ENCODE measurements at regions not wholly inside any gene's neighbourhood (a gene's known extent, or its start where the extent isn't known, plus 50 kb on each side); places are given as distances from the start of the nearest gene placed in this dataset.

DNA sequence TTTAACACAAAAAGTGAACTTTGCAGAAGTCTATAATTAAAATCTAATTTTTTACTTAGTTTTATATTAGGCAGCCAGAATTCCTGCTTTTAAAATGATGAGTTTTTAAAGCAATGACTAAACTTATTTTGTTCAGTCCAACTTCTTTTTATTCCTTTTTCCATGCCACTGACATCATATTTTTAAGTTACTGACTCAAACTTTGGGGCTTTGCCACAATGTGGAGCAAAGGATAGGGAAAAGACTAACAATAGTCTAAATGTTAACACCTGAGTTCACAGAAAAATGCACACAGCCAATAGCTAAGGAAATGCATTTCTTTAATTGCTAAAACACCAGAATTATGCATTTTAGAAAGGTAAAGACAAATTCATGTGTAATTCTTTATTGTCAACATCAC, 647.6 kb upstream of the DPPA4 start:
- TF ChIP-seq, protein P1, sequence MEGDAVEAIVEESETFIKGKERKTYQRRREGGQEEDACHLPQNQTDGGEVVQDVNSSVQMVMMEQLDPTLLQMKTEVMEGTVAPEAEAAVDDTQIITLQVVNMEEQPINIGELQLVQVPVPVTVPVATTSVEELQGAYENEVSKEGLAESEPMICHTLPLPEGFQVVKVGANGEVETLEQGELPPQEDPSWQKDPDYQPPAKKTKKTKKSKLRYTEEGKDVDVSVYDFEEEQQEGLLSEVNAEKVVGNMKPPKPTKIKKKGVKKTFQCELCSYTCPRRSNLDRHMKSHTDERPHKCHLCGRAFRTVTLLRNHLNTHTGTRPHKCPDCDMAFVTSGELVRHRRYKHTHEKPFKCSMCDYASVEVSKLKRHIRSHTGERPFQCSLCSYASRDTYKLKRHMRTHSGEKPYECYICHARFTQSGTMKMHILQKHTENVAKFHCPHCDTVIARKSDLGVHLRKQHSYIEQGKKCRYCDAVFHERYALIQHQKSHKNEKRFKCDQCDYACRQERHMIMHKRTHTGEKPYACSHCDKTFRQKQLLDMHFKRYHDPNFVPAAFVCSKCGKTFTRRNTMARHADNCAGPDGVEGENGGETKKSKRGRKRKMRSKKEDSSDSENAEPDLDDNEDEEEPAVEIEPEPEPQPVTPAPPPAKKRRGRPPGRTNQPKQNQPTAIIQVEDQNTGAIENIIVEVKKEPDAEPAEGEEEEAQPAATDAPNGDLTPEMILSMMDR (IDR thresholded peaks at IDR 0.05; ENCODE audit: low read depth, low read length, missing input control) = no peak
- TF ChIP-seq, protein P2, sequence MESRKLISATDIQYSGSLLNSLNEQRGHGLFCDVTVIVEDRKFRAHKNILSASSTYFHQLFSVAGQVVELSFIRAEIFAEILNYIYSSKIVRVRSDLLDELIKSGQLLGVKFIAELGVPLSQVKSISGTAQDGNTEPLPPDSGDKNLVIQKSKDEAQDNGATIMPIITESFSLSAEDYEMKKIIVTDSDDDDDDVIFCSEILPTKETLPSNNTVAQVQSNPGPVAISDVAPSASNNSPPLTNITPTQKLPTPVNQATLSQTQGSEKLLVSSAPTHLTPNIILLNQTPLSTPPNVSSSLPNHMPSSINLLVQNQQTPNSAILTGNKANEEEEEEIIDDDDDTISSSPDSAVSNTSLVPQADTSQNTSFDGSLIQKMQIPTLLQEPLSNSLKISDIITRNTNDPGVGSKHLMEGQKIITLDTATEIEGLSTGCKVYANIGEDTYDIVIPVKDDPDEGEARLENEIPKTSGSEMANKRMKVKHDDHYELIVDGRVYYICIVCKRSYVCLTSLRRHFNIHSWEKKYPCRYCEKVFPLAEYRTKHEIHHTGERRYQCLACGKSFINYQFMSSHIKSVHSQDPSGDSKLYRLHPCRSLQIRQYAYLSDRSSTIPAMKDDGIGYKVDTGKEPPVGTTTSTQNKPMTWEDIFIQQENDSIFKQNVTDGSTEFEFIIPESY (IDR thresholded peaks at IDR 0.05) = no peak
- TF ChIP-seq RAD21 (IDR thresholded peaks at IDR 0.05) (no peak), RXRA (IDR thresholded peaks at IDR 0.05) (no peak), EGR1 (IDR thresholded peaks at IDR 0.05; ENCODE audit: low read depth in 2 of 2) (no peak), TAF1 (conservative IDR thresholded peaks at IDR 0.05) (no peak), HNF4G (IDR thresholded peaks at IDR 0.05) (no peak), YY1 (IDR thresholded peaks at IDR 0.05) (no peak), JUND (IDR thresholded peaks at IDR 0.05) (no peak), SP1 (IDR thresholded peaks at IDR 0.05) (no peak), GABPA (IDR thresholded peaks at IDR 0.05 in 1 of 2, conservative IDR thresholded peaks at IDR 0.05 in 1 of 2) (no peak)
- TF ChIP-seq, protein P3, sequence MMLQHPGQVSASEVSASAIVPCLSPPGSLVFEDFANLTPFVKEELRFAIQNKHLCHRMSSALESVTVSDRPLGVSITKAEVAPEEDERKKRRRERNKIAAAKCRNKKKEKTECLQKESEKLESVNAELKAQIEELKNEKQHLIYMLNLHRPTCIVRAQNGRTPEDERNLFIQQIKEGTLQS (IDR thresholded peaks at IDR 0.05) = no peak
- TF ChIP-seq, protein P4, sequence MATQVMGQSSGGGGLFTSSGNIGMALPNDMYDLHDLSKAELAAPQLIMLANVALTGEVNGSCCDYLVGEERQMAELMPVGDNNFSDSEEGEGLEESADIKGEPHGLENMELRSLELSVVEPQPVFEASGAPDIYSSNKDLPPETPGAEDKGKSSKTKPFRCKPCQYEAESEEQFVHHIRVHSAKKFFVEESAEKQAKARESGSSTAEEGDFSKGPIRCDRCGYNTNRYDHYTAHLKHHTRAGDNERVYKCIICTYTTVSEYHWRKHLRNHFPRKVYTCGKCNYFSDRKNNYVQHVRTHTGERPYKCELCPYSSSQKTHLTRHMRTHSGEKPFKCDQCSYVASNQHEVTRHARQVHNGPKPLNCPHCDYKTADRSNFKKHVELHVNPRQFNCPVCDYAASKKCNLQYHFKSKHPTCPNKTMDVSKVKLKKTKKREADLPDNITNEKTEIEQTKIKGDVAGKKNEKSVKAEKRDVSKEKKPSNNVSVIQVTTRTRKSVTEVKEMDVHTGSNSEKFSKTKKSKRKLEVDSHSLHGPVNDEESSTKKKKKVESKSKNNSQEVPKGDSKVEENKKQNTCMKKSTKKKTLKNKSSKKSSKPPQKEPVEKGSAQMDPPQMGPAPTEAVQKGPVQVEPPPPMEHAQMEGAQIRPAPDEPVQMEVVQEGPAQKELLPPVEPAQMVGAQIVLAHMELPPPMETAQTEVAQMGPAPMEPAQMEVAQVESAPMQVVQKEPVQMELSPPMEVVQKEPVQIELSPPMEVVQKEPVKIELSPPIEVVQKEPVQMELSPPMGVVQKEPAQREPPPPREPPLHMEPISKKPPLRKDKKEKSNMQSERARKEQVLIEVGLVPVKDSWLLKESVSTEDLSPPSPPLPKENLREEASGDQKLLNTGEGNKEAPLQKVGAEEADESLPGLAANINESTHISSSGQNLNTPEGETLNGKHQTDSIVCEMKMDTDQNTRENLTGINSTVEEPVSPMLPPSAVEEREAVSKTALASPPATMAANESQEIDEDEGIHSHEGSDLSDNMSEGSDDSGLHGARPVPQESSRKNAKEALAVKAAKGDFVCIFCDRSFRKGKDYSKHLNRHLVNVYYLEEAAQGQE (IDR thresholded peaks at IDR 0.05) = no peak
- TF ChIP-seq, protein P5, sequence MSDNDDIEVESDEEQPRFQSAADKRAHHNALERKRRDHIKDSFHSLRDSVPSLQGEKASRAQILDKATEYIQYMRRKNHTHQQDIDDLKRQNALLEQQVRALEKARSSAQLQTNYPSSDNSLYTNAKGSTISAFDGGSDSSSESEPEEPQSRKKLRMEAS (IDR thresholded peaks at IDR 0.05) = no peak
